A549 (cell line): ENCODE measurements at regions not wholly inside any gene's neighbourhood (a gene's known extent, or its start where the extent isn't known, plus 50 kb on each side); places are given as distances from the start of the nearest gene placed in this dataset.

Experiments
- ATAC-seq, 2 experiments: fragments of 200-7000 bp in 1 of 2; fragments of >200 bp in 1 of 2; cut with Nextera tagmentation in 1 of 2; cut with Tn5 transposase in 1 of 2; 3 replicates each; pipeline versions ENCODE4 v1.8.0 to v1.9.1; 2018 to 2020; ENCODE audit warnings: mild to moderate bottlenecking in 1 of 2, moderate library complexity in 1 of 2
- CTCF ChIA-PET: fragments of 300-600 bp; sonication (Branson Sonifier 250); formaldehyde crosslinking; extraction: SDS; loops from one replicate; lab custom pipeline; 2021; ENCODE audit warnings: antibody characterized with exemption, inconsistent platforms; lab: Yijun Ruan, JAX
- POLR2A ChIA-PET: fragments of 350-600 bp; formaldehyde crosslinking; extraction: SDS; loops from one replicate; lab custom pipeline; 2021; ENCODE audit warnings: antibody characterized with exemption, inconsistent platforms; lab: Yijun Ruan, JAX
- DNase-seq, 2 experiments: peaks; one replicate each; pipeline versions ENCODE4 v3.0.0 to v3.0.0-alpha.2; 2011 to 2016; ENCODE audit warnings: low read depth in 1 of 2, low spot score in 1 of 2
- FAIRE-seq: peaks from 2 replicates; lab custom pipeline; 2011; peaks lifted over from hg19 to GRCh38; lab: Jason Lieb, UNC
- H3K27ac ChIP-seq, 2 experiments: fragments of >200 bp; sonication (Bioruptor Twin); formaldehyde crosslinking; 3 replicates each; pipeline ENCODE4 v1.5.1; 2016 to 2017
- H3K4me1 ChIP-seq: fragments of >200 bp; sonication (Bioruptor Twin); formaldehyde crosslinking; 3 replicates; pipeline ENCODE4 v1.6.1; 2016
- H3K4me2 ChIP-seq: fragments of >200 bp; sonication (Bioruptor Twin); formaldehyde crosslinking; 3 replicates; pipeline ENCODE4 v1.6.1; 2016
- H3K4me3 ChIP-seq: fragments of >200 bp; sonication (Bioruptor Twin); formaldehyde crosslinking; 3 replicates; pipeline ENCODE4 v1.5.1; 2016
- H3K9me3 ChIP-seq: fragments of >200 bp; sonication (Bioruptor Twin); formaldehyde crosslinking; 3 replicates; pipeline ENCODE4 v1.6.1; 2016
- BHLHE40 ChIP-seq: IDR thresholded peaks from 2 replicates; pipeline ENCODE4 v1.6.1; 2012; ENCODE audit warnings: low read depth, low read length, inconsistent platforms
- CBX2 ChIP-seq: fragments of 200-600 bp; sonication (generic); IDR thresholded peaks from 2 replicates; pipeline ENCODE4 v1.6.1; 2016; ENCODE audit warnings: low read depth, mild to moderate bottlenecking, borderline replicate concordance
- CEBPB ChIP-seq, 2 experiments: fragments of >200 bp in 1 of 2; sonication (Bioruptor Twin) in 1 of 2; formaldehyde crosslinking in 1 of 2; IDR thresholded peaks; 2 replicates each; pipeline ENCODE4 v1.6.1; 2012 to 2016
- CHD4 ChIP-seq: fragments of 200-600 bp; sonication (generic); IDR thresholded peaks from 2 replicates; pipeline ENCODE4 v1.6.1; 2016; ENCODE audit warnings: antibody characterized with exemption, mild to moderate bottlenecking, borderline replicate concordance
- HOXA7 ChIP-seq: fragments of 250-450 bp; sonication (Bioruptor Pico); IDR thresholded peaks from 2 replicates; pipeline ENCODE4 v1.5.0; 2020; ENCODE audit warnings: mild to moderate bottlenecking, moderate library complexity
- JUNB ChIP-seq: fragments of >200 bp; sonication (Bioruptor Twin); formaldehyde crosslinking; IDR thresholded peaks from 2 replicates; pipeline ENCODE4 v1.6.1; 2016
- KDM1A ChIP-seq: fragments of 200-600 bp; sonication (generic); IDR thresholded peaks from 2 replicates; pipeline ENCODE4 v1.6.1; 2016; ENCODE audit warnings: low read depth, mild to moderate bottlenecking
- MAZ ChIP-seq: fragments of 150-350 bp; IDR thresholded peaks from 2 replicates; pipeline ENCODE4 v1.6.1; 2014; ENCODE audit warnings: antibody characterized with exemption, low read depth, low read length, borderline replicate concordance
- NPAS2 ChIP-seq: fragments of 250-450 bp; sonication (Bioruptor Pico); IDR thresholded peaks from 2 replicates; pipeline ENCODE4 v1.8.0; 2022; ENCODE audit warnings: mild to moderate bottlenecking, moderate library complexity, borderline replicate concordance
- PHF8 ChIP-seq: fragments of 200-600 bp; sonication (generic); IDR thresholded peaks from 2 replicates; pipeline ENCODE4 v1.6.1; 2016; ENCODE audit warnings: low read depth, mild to moderate bottlenecking, antibody characterized with exemption, moderate library complexity, borderline replicate concordance
- RAD21 ChIP-seq, 2 experiments: fragments of >200 bp in 1 of 2; sonication (Bioruptor Twin) in 1 of 2; formaldehyde crosslinking in 1 of 2; IDR thresholded peaks in 1 of 2; conservative IDR thresholded peaks in 1 of 2; 2 replicates in 1 of 2; 3 replicates in 1 of 2; pipeline ENCODE4 v1.6.1; 2012 to 2018; ENCODE audit warnings: inconsistent platforms in 1 of 2
- RNF2 ChIP-seq: fragments of 200-600 bp; sonication (generic); IDR thresholded peaks from 2 replicates; pipeline ENCODE4 v1.6.1; 2016; ENCODE audit warnings: low read depth, mild to moderate bottlenecking, antibody characterized with exemption, moderate library complexity, borderline replicate concordance
- SREBF2 ChIP-seq: fragments of 450-650 bp; IDR thresholded peaks from 2 replicates; pipeline ENCODE4 v1.6.1; 2014; ENCODE audit warnings: mild to moderate bottlenecking, moderate library complexity
- TFCP2L1 ChIP-seq: fragments of 250-450 bp; sonication (Bioruptor Pico); IDR thresholded peaks from 2 replicates; pipeline ENCODE4 v1.5.0; 2021; ENCODE audit warnings: mild to moderate bottlenecking
- ZC3H11A ChIP-seq: fragments of 450-650 bp; IDR thresholded peaks from 2 replicates; pipeline ENCODE4 v1.6.1; 2014; ENCODE audit warnings: antibody characterized with exemption, mild to moderate bottlenecking
- ZSCAN20 ChIP-seq: fragments of 250-450 bp; sonication (Bioruptor Pico); IDR thresholded peaks from 2 replicates; pipeline ENCODE4 v1.8.0; 2022; ENCODE audit warnings: mild to moderate bottlenecking, moderate library complexity
- WGBS: methylation state at CpG from one replicate; pipeline ENCODE4 v1.1.6; 2017; ENCODE audit errors: missing lambda C conversion rate; 5-methylcytosine and 5-hydroxymethylcytosine counted together
- TF ChIP-seq, protein P1 (sequence below): fragments of 250-450 bp; sonication (Bioruptor Pico); IDR thresholded peaks from 2 replicates; pipeline ENCODE4 v1.5.0; 2021; ENCODE audit warnings: mild to moderate bottlenecking, moderate library complexity, borderline replicate concordance
- TF ChIP-seq, protein P2 (sequence below): fragments of 450-650 bp; IDR thresholded peaks from 2 replicates; pipeline ENCODE4 v1.6.1; 2014; ENCODE audit warnings: antibody characterized with exemption
- TF ChIP-seq, protein P3 (sequence below): fragments of >200 bp; sonication (Bioruptor Twin); formaldehyde crosslinking; IDR thresholded peaks from 3 replicates; pipeline ENCODE4 v1.5.1; 2016
- TF ChIP-seq, protein P4 (sequence below): fragments of 200-600 bp; sonication (generic); IDR thresholded peaks from 2 replicates; pipeline ENCODE4 v1.6.1; 2016; ENCODE audit warnings: antibody characterized with exemption, mild to moderate bottlenecking, moderate library complexity

DNA sequence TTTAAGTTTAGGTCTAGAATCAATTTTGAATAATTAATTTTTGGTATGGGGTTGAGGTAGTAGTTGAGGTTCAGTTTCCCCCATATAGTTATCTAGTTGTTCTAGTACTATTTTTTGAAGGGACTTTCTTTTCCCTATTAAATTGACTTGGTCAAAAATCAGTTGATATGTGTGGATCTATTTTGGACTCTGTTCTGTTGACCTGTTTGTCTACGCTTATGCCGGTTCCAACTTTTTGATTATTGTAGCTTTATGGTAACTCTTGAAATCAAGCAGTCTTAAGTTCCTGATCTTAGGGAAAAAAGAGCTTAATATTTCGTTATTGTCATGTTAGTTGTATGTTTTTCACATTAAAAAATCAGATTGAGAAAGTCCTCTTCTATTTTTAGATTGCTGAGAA lies 60.7 kb downstream of the FOXD2 start:
- no peak for DNase-seq
- no peak for TF ChIP-seq BHLHE40
- no peak for TF ChIP-seq CHD4
- no peak for TF ChIP-seq RAD21 (conservative IDR thresholded peaks at IDR 0.05 in 1 of 2, IDR thresholded peaks at IDR 0.05 in 1 of 2)
- TF ChIP-seq JUNB: no peak
- TF ChIP-seq NPAS2 (CRISPR knock-in tag): no peak
- no peak for TF ChIP-seq PHF8
- no peak for TF ChIP-seq ZSCAN20 (CRISPR knock-in tag)
- TF ChIP-seq, protein P1, sequence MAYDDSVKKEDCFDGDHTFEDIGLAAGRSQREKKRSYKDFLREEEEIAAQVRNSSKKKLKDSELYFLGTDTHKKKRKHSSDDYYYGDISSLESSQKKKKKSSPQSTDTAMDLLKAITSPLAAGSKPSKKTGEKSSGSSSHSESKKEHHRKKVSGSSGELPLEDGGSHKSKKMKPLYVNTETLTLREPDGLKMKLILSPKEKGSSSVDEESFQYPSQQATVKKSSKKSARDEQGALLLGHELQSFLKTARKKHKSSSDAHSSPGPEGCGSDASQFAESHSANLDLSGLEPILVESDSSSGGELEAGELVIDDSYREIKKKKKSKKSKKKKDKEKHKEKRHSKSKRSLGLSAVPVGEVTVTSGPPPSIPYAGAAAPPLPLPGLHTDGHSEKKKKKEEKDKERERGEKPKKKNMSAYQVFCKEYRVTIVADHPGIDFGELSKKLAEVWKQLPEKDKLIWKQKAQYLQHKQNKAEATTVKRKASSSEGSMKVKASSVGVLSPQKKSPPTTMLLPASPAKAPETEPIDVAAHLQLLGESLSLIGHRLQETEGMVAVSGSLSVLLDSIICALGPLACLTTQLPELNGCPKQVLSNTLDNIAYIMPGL (CRISPR knock-in tag): no peak
- no peak for TF ChIP-seq SREBF2
- no peak for TF ChIP-seq KDM1A
- TF ChIP-seq CBX2: no peak
- no peak for TF ChIP-seq TFCP2L1 (CRISPR knock-in tag)
- no peak for TF ChIP-seq RNF2
- TF ChIP-seq HOXA7 (CRISPR knock-in tag): no peak
- TF ChIP-seq, protein P2, sequence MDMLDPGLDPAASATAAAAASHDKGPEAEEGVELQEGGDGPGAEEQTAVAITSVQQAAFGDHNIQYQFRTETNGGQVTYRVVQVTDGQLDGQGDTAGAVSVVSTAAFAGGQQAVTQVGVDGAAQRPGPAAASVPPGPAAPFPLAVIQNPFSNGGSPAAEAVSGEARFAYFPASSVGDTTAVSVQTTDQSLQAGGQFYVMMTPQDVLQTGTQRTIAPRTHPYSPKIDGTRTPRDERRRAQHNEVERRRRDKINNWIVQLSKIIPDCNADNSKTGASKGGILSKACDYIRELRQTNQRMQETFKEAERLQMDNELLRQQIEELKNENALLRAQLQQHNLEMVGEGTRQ: no peak
- no peak for TF ChIP-seq MAZ
- TF ChIP-seq, protein P3, sequence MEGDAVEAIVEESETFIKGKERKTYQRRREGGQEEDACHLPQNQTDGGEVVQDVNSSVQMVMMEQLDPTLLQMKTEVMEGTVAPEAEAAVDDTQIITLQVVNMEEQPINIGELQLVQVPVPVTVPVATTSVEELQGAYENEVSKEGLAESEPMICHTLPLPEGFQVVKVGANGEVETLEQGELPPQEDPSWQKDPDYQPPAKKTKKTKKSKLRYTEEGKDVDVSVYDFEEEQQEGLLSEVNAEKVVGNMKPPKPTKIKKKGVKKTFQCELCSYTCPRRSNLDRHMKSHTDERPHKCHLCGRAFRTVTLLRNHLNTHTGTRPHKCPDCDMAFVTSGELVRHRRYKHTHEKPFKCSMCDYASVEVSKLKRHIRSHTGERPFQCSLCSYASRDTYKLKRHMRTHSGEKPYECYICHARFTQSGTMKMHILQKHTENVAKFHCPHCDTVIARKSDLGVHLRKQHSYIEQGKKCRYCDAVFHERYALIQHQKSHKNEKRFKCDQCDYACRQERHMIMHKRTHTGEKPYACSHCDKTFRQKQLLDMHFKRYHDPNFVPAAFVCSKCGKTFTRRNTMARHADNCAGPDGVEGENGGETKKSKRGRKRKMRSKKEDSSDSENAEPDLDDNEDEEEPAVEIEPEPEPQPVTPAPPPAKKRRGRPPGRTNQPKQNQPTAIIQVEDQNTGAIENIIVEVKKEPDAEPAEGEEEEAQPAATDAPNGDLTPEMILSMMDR: no peak
- no peak for TF ChIP-seq CEBPB (IDR thresholded peaks at IDR 0.05)
- TF ChIP-seq, protein P4, sequence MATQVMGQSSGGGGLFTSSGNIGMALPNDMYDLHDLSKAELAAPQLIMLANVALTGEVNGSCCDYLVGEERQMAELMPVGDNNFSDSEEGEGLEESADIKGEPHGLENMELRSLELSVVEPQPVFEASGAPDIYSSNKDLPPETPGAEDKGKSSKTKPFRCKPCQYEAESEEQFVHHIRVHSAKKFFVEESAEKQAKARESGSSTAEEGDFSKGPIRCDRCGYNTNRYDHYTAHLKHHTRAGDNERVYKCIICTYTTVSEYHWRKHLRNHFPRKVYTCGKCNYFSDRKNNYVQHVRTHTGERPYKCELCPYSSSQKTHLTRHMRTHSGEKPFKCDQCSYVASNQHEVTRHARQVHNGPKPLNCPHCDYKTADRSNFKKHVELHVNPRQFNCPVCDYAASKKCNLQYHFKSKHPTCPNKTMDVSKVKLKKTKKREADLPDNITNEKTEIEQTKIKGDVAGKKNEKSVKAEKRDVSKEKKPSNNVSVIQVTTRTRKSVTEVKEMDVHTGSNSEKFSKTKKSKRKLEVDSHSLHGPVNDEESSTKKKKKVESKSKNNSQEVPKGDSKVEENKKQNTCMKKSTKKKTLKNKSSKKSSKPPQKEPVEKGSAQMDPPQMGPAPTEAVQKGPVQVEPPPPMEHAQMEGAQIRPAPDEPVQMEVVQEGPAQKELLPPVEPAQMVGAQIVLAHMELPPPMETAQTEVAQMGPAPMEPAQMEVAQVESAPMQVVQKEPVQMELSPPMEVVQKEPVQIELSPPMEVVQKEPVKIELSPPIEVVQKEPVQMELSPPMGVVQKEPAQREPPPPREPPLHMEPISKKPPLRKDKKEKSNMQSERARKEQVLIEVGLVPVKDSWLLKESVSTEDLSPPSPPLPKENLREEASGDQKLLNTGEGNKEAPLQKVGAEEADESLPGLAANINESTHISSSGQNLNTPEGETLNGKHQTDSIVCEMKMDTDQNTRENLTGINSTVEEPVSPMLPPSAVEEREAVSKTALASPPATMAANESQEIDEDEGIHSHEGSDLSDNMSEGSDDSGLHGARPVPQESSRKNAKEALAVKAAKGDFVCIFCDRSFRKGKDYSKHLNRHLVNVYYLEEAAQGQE: no peak
- no peak for TF ChIP-seq ZC3H11A
- Histone ChIP-seq H3K4me1 (no peaks in the 10 kb centered on the region), H3K27ac (no peak overlapping the region), H3K4me3 (no peak overlapping the region), H3K9me3 (no peaks in the 10 kb centered on the region), H3K4me2 (no peak overlapping the region)
- CTCF ChIA-PET: no interaction called here
- 62% methylated on average over 3 of the region's 3 CpGs for WGBS
- no peak for FAIRE-seq
- POLR2A ChIA-PET: no interaction called here
- no peak for ATAC-seq
